Endothelial cell of umbilical vein (primary cell): ENCODE measurements at regions not wholly inside any gene's neighbourhood (a gene's known extent, or its start where the extent isn't known, plus 50 kb on each side); places are given as distances from the start of the nearest gene placed in this dataset.

Experiments used
- EZH2 ChIP-seq: IDR thresholded peaks from 2 replicates; pipeline ENCODE4 v1.6.1; 2012; ENCODE audit warnings: borderline replicate concordance, low read depth, mild to moderate bottlenecking, moderate library complexity, low read length, inconsistent platforms; ENCODE audit not compliant: severe bottlenecking
- FOS ChIP-seq: IDR thresholded peaks from 2 replicates; pipeline ENCODE4 v1.6.1; 2011; ENCODE audit warnings: mild to moderate bottlenecking, low read length, moderate library complexity, borderline replicate concordance; ENCODE audit not compliant: insufficient read depth
- GATA2 ChIP-seq: IDR thresholded peaks from 2 replicates; pipeline ENCODE4 v1.7.0; 2011; ENCODE audit warnings: low read depth, mild to moderate bottlenecking, moderate library complexity, mixed read lengths, low read length; ENCODE audit not compliant: insufficient read length, insufficient read depth
- JUN ChIP-seq: IDR thresholded peaks from 2 replicates; pipeline ENCODE4 v1.6.1; 2011; ENCODE audit warnings: borderline replicate concordance, low read depth; ENCODE audit not compliant: insufficient read length, insufficient read depth
- MAX ChIP-seq: IDR thresholded peaks from 2 replicates; pipeline ENCODE4 v1.6.1; 2011; ENCODE audit not compliant: insufficient read depth, insufficient read length
- POLR2A ChIP-seq: IDR thresholded peaks from 2 replicates; pipeline ENCODE4 v1.6.1; 2012; ENCODE audit warnings: low read depth, mild to moderate bottlenecking, control low read depth, low read length
- POLR2AphosphoS5 ChIP-seq: IDR thresholded peaks from 2 replicates; pipeline ENCODE4 v1.6.1; 2012; ENCODE audit warnings: low read depth, mild to moderate bottlenecking, control low read depth, low read length, moderate library complexity; ENCODE audit not compliant: insufficient read depth
- TF ChIP-seq, protein P1 (sequence below), 2 donors: IDR thresholded peaks; 1 replicate in 1 of 2; 2 replicates in 1 of 2; pipeline ENCODE4 v1.5.1; 2011; ENCODE audit warnings: low read length in 2 of 2, mild to moderate bottlenecking in 2 of 2, moderate library complexity in 2 of 2, control low read depth in 1 of 2, inconsistent platforms in 1 of 2, low read depth in 1 of 2; ENCODE audit not compliant: insufficient read depth in 1 of 2; ENCODE audit errors: extremely low read depth in 1 of 2

DNA sequence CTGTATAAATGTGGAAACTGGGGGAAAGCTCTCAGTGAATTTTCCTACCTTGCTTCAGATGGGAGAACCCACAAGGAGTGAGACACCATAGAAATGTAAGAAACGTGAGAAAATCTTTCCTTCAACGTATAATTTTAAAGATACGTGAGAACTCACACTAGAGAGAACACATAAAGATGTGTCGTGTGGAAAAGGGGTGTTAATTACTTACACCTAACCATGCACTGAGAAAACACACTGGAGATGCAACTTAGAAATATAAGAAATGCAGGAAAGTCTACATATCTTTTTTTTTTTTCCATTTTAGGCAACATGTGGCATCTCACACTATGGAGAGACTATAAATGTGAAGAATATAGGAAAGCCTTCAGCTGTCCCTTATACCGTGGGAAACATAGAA lies 352.9 kb upstream of the NETO1 start:
- TF ChIP-seq, protein P1, sequence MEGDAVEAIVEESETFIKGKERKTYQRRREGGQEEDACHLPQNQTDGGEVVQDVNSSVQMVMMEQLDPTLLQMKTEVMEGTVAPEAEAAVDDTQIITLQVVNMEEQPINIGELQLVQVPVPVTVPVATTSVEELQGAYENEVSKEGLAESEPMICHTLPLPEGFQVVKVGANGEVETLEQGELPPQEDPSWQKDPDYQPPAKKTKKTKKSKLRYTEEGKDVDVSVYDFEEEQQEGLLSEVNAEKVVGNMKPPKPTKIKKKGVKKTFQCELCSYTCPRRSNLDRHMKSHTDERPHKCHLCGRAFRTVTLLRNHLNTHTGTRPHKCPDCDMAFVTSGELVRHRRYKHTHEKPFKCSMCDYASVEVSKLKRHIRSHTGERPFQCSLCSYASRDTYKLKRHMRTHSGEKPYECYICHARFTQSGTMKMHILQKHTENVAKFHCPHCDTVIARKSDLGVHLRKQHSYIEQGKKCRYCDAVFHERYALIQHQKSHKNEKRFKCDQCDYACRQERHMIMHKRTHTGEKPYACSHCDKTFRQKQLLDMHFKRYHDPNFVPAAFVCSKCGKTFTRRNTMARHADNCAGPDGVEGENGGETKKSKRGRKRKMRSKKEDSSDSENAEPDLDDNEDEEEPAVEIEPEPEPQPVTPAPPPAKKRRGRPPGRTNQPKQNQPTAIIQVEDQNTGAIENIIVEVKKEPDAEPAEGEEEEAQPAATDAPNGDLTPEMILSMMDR (IDR thresholded peaks at IDR 0.05; ENCODE audit: extremely low read depth in 1 of 2, insufficient read depth in 1 of 2, low read depth in 1 of 2, low read length in 2 of 2): no peak
- TF ChIP-seq POLR2A: no peak
- no peak for TF ChIP-seq EZH2
- no peak for TF ChIP-seq MAX
- TF ChIP-seq POLR2AphosphoS5: no peak
- TF ChIP-seq GATA2: no peak
- TF ChIP-seq JUN: no peak
- TF ChIP-seq FOS: no peak
